Panc1 (cell line): ENCODE measurements at regions not wholly inside any gene's neighbourhood (a gene's known extent, or its start where the extent isn't known, plus 50 kb on each side); places are given as distances from the start of the nearest gene placed in this dataset.

Experiments
- POLR2AphosphoS5 ChIP-seq: IDR thresholded peaks from 2 replicates; pipeline ENCODE4 v1.6.1; 2012; ENCODE audit warnings: mild to moderate bottlenecking, low read depth, low read length, moderate library complexity
- SIN3A ChIP-seq: IDR thresholded peaks from 2 replicates; pipeline ENCODE4 v1.6.1; 2012; ENCODE audit warnings: low read depth, mild to moderate bottlenecking, low read length, moderate library complexity, borderline replicate concordance; ENCODE audit not compliant: insufficient read depth
- TCF7L2 ChIP-seq: IDR thresholded peaks from 2 replicates; pipeline ENCODE4 v1.6.1; 2011; ENCODE audit warnings: mild to moderate bottlenecking, low read depth, low read length, inconsistent platforms
- TF ChIP-seq, protein P1 (sequence below): fragments of 450-650 bp; IDR thresholded peaks from 2 replicates; pipeline ENCODE4 v1.5.1; 2017; ENCODE audit warnings: mild to moderate bottlenecking
- TF ChIP-seq, protein P2 (sequence below), 2 experiments: IDR thresholded peaks; 2 replicates each; pipeline ENCODE4 v1.6.1; 2011 to 2012; ENCODE audit warnings: low read depth in 2 of 2, control low read depth in 1 of 2, low read length in 1 of 2, mild to moderate bottlenecking in 1 of 2, moderate library complexity in 1 of 2; ENCODE audit not compliant: insufficient read depth in 1 of 2

DNA sequence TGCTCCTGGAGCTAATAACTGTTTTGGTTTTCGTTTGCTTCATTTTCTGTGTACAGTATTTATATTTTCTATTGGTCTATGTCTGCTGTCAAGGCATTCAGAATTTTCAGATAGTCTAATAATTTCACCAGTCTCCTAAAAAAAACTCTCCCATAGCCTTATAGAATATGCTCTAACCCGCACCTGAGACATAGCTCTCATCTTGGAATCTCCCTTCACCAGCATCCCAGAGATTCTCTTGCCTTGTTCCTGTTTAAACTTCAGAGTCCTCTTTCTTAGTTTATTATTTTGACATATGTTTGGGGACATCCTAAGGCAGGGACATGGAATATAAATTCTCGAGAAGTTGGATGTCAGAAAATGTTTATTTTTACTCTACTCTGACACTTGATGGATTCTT is 58.3 kb upstream of the MED4 start:
- TF ChIP-seq, protein P1, sequence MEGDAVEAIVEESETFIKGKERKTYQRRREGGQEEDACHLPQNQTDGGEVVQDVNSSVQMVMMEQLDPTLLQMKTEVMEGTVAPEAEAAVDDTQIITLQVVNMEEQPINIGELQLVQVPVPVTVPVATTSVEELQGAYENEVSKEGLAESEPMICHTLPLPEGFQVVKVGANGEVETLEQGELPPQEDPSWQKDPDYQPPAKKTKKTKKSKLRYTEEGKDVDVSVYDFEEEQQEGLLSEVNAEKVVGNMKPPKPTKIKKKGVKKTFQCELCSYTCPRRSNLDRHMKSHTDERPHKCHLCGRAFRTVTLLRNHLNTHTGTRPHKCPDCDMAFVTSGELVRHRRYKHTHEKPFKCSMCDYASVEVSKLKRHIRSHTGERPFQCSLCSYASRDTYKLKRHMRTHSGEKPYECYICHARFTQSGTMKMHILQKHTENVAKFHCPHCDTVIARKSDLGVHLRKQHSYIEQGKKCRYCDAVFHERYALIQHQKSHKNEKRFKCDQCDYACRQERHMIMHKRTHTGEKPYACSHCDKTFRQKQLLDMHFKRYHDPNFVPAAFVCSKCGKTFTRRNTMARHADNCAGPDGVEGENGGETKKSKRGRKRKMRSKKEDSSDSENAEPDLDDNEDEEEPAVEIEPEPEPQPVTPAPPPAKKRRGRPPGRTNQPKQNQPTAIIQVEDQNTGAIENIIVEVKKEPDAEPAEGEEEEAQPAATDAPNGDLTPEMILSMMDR: no peak
- TF ChIP-seq POLR2AphosphoS5 (no peak), SIN3A (no peak), TCF7L2 (no peak)
- TF ChIP-seq, protein P2, sequence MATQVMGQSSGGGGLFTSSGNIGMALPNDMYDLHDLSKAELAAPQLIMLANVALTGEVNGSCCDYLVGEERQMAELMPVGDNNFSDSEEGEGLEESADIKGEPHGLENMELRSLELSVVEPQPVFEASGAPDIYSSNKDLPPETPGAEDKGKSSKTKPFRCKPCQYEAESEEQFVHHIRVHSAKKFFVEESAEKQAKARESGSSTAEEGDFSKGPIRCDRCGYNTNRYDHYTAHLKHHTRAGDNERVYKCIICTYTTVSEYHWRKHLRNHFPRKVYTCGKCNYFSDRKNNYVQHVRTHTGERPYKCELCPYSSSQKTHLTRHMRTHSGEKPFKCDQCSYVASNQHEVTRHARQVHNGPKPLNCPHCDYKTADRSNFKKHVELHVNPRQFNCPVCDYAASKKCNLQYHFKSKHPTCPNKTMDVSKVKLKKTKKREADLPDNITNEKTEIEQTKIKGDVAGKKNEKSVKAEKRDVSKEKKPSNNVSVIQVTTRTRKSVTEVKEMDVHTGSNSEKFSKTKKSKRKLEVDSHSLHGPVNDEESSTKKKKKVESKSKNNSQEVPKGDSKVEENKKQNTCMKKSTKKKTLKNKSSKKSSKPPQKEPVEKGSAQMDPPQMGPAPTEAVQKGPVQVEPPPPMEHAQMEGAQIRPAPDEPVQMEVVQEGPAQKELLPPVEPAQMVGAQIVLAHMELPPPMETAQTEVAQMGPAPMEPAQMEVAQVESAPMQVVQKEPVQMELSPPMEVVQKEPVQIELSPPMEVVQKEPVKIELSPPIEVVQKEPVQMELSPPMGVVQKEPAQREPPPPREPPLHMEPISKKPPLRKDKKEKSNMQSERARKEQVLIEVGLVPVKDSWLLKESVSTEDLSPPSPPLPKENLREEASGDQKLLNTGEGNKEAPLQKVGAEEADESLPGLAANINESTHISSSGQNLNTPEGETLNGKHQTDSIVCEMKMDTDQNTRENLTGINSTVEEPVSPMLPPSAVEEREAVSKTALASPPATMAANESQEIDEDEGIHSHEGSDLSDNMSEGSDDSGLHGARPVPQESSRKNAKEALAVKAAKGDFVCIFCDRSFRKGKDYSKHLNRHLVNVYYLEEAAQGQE (IDR thresholded peaks at IDR 0.05; ENCODE audit: insufficient read depth in 1 of 2, low read depth in 2 of 2, low read length in 1 of 2): no peak
